ENCODE measurements at regions not wholly inside any gene's neighbourhood (a gene's known extent, or its start where the extent isn't known, plus 50 kb on each side); places are given as distances from the start of the nearest gene placed in this dataset.

GRCh38 chr15:47334805-47335535 lies 382.3 kb upstream of the SEMA6D start (continued):
- TF ChIP-seq ATF2 (IDR thresholded peaks at IDR 0.05; ENCODE audit: low read length) (no peak), EGR1 (IDR thresholded peaks at IDR 0.05; ENCODE audit: borderline replicate concordance, low read depth, low read length) (no peak), JUND (IDR thresholded peaks at IDR 0.05; ENCODE audit: low read length) (no peak), CTBP2 (IDR thresholded peaks at IDR 0.05; ENCODE audit: borderline replicate concordance, insufficient read depth, insufficient read length, low read length) (no peak), RXRA (IDR thresholded peaks at IDR 0.05; ENCODE audit: insufficient read depth, low read depth, low read length) (no peak)

Data from H1 (cell line).